HG02571 (cell line): ENCODE measurements at regions not wholly inside any gene's neighbourhood (a gene's known extent, or its start where the extent isn't known, plus 50 kb on each side); places are given as distances from the start of the nearest gene placed in this dataset.

ENCODE experiments used
- ATAC-seq: cut with Tn5 transposase; IDR thresholded peaks from one replicate; pipeline ENCODE4 v1.9.1; 2021; ENCODE audit warnings: mild to moderate bottlenecking, moderate library complexity; ENCODE audit not compliant: unreplicated experiment

GRCh38 chr3:159123877-159124276 is 322.0 kb downstream of the MFSD1 start:
- ATAC-seq, result no peak

GRCh38 chr3:159126261-159127020 is 324.6 kb downstream of the MFSD1 start:
- no peak for ATAC-seq

- no peak for ATAC-seq
Observed at GRCh38 chr3:159127021-159127392, 325.2 kb downstream of the MFSD1 start.

- no peak for ATAC-seq
Observed at GRCh38 chr3:159128628-159129027, 326.8 kb downstream of the MFSD1 start.

GRCh38 chr3:159130108-159130507 is 328.3 kb downstream of the MFSD1 start:
- no peak for ATAC-seq

GRCh38 chr3:159131376-159131775 is 329.5 kb downstream of the MFSD1 start:
- ATAC-seq, result no peak

- ATAC-seq, result no peak
Observed at GRCh38 chr3:159137949-159138348, 336.1 kb downstream of the MFSD1 start.

- ATAC-seq, result no peak
Observed at GRCh38 chr3:159139326-159139725, 337.5 kb downstream of the MFSD1 start.

GRCh38 chr3:159144472-159144871 is 342.6 kb downstream of the MFSD1 start:
- no peak for ATAC-seq

- ATAC-seq, result no peak
Observed at GRCh38 chr3:159144891-159145290, 343.0 kb downstream of the MFSD1 start.

GRCh38 chr3:159146392-159146791 is 344.5 kb downstream of the MFSD1 start:
- no peak for ATAC-seq

GRCh38 chr3:159146856-159147435 is 345.1 kb downstream of the MFSD1 start:
- no peak for ATAC-seq

GRCh38 chr3:159147813-159148212 is 346.0 kb downstream of the MFSD1 start:
- ATAC-seq, result no peak

GRCh38 chr3:159148466-159148865 is 346.6 kb downstream of the MFSD1 start:
- ATAC-seq, result no peak

- ATAC-seq, result no peak
Observed at GRCh38 chr3:159149131-159149530, 347.3 kb downstream of the MFSD1 start.

- no peak for ATAC-seq
Observed at GRCh38 chr3:159149633-159150032, 347.8 kb downstream of the MFSD1 start.

GRCh38 chr3:159150180-159150579 is 348.3 kb downstream of the MFSD1 start:
- no peak for ATAC-seq

- no peak for ATAC-seq
Observed at GRCh38 chr3:159151130-159151529, 349.3 kb downstream of the MFSD1 start.

- no peak for ATAC-seq
Observed at GRCh38 chr3:159157275-159157674, 355.4 kb downstream of the MFSD1 start.

GRCh38 chr3:159158213-159158612 is 356.4 kb downstream of the MFSD1 start:
- no peak for ATAC-seq

- ATAC-seq, result no peak
Observed at GRCh38 chr3:159158801-159159200, 356.9 kb downstream of the MFSD1 start.

GRCh38 chr3:159159546-159159945 is 357.7 kb downstream of the MFSD1 start:
- ATAC-seq, result no peak

- ATAC-seq, result no peak
Observed at GRCh38 chr3:159163656-159164055, 361.8 kb downstream of the MFSD1 start.
